HEK293 (cell line): ENCODE measurements at regions not wholly inside any gene's neighbourhood (a gene's known extent, or its start where the extent isn't known, plus 50 kb on each side); places are given as distances from the start of the nearest gene placed in this dataset.

Experiments
- CTCF ChIA-PET: fragments of 350-600 bp; formaldehyde crosslinking; extraction: SDS; loops from one replicate; lab custom pipeline; 2021; ENCODE audit warnings: antibody characterized with exemption; lab: Yijun Ruan, JAX
- POLR2A ChIA-PET: fragments of 300-600 bp; formaldehyde crosslinking; extraction: SDS; loops from one replicate; lab custom pipeline; 2020; ENCODE audit warnings: antibody characterized with exemption, inconsistent platforms; lab: Yijun Ruan, JAX
- H3K27ac ChIP-seq: fragments of 200-500 bp; sonication (Bioruptor generic); 2 replicates; pipeline ENCODE4 v1.5.1; 2014; ENCODE audit warnings: low read depth, low read length, control low read depth, inconsistent platforms; ENCODE audit errors: extremely low read depth
- H3K36me3 ChIP-seq, 2 experiments: fragments of 200-500 bp in 1 of 2; sonication (Bioruptor generic) in 1 of 2; 1 replicate in 1 of 2; 2 replicates in 1 of 2; pipeline ENCODE4 v1.5.1; 2014 to 2017; ENCODE audit warnings: inconsistent platforms in 2 of 2, low read length in 2 of 2; ENCODE audit not compliant: control insufficient read depth in 2 of 2, insufficient read depth in 1 of 2
- H3K4me1 ChIP-seq: fragments of 200-500 bp; sonication (Bioruptor generic); 2 replicates; pipeline ENCODE4 v1.5.1; 2014; ENCODE audit warnings: mild to moderate bottlenecking, low read length, inconsistent platforms; ENCODE audit not compliant: control insufficient read depth, insufficient read depth
- H3K4me3 ChIP-seq: 2 replicates; pipeline ENCODE4 v1.5.1; 2011; ENCODE audit warnings: low read depth, mild to moderate bottlenecking, control low read depth, low read length, moderate library complexity
- H3K9me3 ChIP-seq: fragments of 200-500 bp; sonication (Bioruptor generic); 2 replicates; pipeline ENCODE4 v1.5.1; 2014; ENCODE audit warnings: low read depth, low read length, inconsistent platforms; ENCODE audit not compliant: control insufficient read depth, insufficient read depth
- HIC1 ChIP-seq: fragments of 450-650 bp; formaldehyde crosslinking; IDR thresholded peaks from 2 replicates; pipeline ENCODE4 v1.5.1; 2016; ENCODE audit warnings: missing biosample characterization, missing genetic modification characterization
- HOXC10 ChIP-seq: sonication (generic); formaldehyde crosslinking; IDR thresholded peaks from 2 replicates; pipeline ENCODE4 v1.8.1; 2023; ENCODE audit warnings: mild to moderate bottlenecking, missing genetic modification reagents
- KLF1 ChIP-seq: fragments of 450-650 bp; formaldehyde crosslinking; IDR thresholded peaks from 2 replicates; pipeline ENCODE4 v1.5.1; 2016; ENCODE audit warnings: missing biosample characterization, missing genetic modification characterization
- PATZ1 ChIP-seq: fragments of 450-650 bp; formaldehyde crosslinking; IDR thresholded peaks from 2 replicates; pipeline ENCODE4 v1.5.1; 2016; ENCODE audit warnings: missing biosample characterization, missing genetic modification characterization
- REST ChIP-seq: fragments of 450-650 bp; formaldehyde crosslinking; IDR thresholded peaks from 2 replicates; pipeline ENCODE4 v1.5.1; 2016; ENCODE audit warnings: missing biosample characterization, missing genetic modification characterization
- TCF7L2 ChIP-seq: IDR thresholded peaks from 2 replicates; pipeline ENCODE4 v1.6.1; 2011; ENCODE audit warnings: low read depth, mild to moderate bottlenecking, inconsistent platforms, low read length, moderate library complexity, borderline replicate concordance
- WT1 ChIP-seq: fragments of 450-650 bp; formaldehyde crosslinking; IDR thresholded peaks from 2 replicates; pipeline ENCODE4 v1.5.1; 2016; ENCODE audit warnings: missing biosample characterization, missing genetic modification characterization
- ZFP69B ChIP-seq: fragments of 450-650 bp; formaldehyde crosslinking; IDR thresholded peaks from 2 replicates; pipeline ENCODE4 v1.5.1; 2016; ENCODE audit warnings: missing biosample characterization, missing genetic modification characterization
- ZNF133 ChIP-seq: fragments of 450-650 bp; formaldehyde crosslinking; IDR thresholded peaks from 2 replicates; pipeline ENCODE4 v1.5.1; 2016; ENCODE audit warnings: missing biosample characterization, missing genetic modification characterization
- ZNF146 ChIP-seq: fragments of 450-650 bp; formaldehyde crosslinking; IDR thresholded peaks from 2 replicates; pipeline ENCODE4 v1.5.1; 2016; ENCODE audit warnings: missing biosample characterization, missing genetic modification characterization
- ZNF155 ChIP-seq: fragments of 450-650 bp; formaldehyde crosslinking; IDR thresholded peaks from 2 replicates; pipeline ENCODE4 v1.5.1; 2016; ENCODE audit warnings: missing biosample characterization, missing genetic modification characterization
- ZNF184 ChIP-seq: fragments of 450-650 bp; IDR thresholded peaks from 2 replicates; pipeline ENCODE4 v1.5.1; 2018; ENCODE audit warnings: missing biosample characterization, mild to moderate bottlenecking, missing genetic modification characterization
- ZNF266 ChIP-seq: fragments of 450-650 bp; formaldehyde crosslinking; IDR thresholded peaks from 2 replicates; pipeline ENCODE4 v1.5.1; 2016; ENCODE audit warnings: missing biosample characterization, missing genetic modification characterization, low read depth
- ZNF354C ChIP-seq: fragments of 450-650 bp; formaldehyde crosslinking; IDR thresholded peaks from 2 replicates; pipeline ENCODE4 v1.5.1; 2016; ENCODE audit warnings: missing biosample characterization, missing genetic modification characterization, low read depth, borderline replicate concordance
- ZNF37A ChIP-seq: fragments of 450-650 bp; IDR thresholded peaks from 2 replicates; pipeline ENCODE4 v1.5.1; 2018; ENCODE audit warnings: missing biosample characterization, missing genetic modification characterization
- ZNF449 ChIP-seq: fragments of 450-650 bp; formaldehyde crosslinking; IDR thresholded peaks from 2 replicates; pipeline ENCODE4 v1.5.1; 2017; ENCODE audit warnings: missing biosample characterization, mild to moderate bottlenecking, missing genetic modification characterization, moderate library complexity
- ZNF501 ChIP-seq: fragments of 450-650 bp; formaldehyde crosslinking; IDR thresholded peaks from 2 replicates; pipeline ENCODE4 v1.5.1; 2016; ENCODE audit warnings: missing biosample characterization, missing genetic modification characterization
- ZNF510 ChIP-seq: fragments of 450-650 bp; formaldehyde crosslinking; IDR thresholded peaks from 2 replicates; pipeline ENCODE4 v1.5.1; 2018; ENCODE audit warnings: mild to moderate bottlenecking, missing genetic modification characterization, missing biosample characterization; ENCODE audit not compliant: insufficient replicate concordance
- ZNF548 ChIP-seq: fragments of 450-650 bp; formaldehyde crosslinking; IDR thresholded peaks from 2 replicates; pipeline ENCODE4 v1.5.1; 2016; ENCODE audit warnings: missing biosample characterization, missing genetic modification characterization
- ZNF549 ChIP-seq: fragments of 450-650 bp; IDR thresholded peaks from 2 replicates; pipeline ENCODE4 v1.5.1; 2018; ENCODE audit warnings: missing biosample characterization, missing genetic modification characterization, mild to moderate bottlenecking, inconsistent platforms, moderate library complexity
- ZNF629 ChIP-seq: fragments of 450-650 bp; formaldehyde crosslinking; IDR thresholded peaks from 2 replicates; pipeline ENCODE4 v1.5.1; 2017; ENCODE audit warnings: missing biosample characterization, missing genetic modification characterization
- ZNF791 ChIP-seq: fragments of 450-650 bp; formaldehyde crosslinking; IDR thresholded peaks from 2 replicates; pipeline ENCODE4 v1.5.1; 2016; ENCODE audit warnings: missing biosample characterization, missing genetic modification characterization
- ZNF837 ChIP-seq: fragments of 450-650 bp; formaldehyde crosslinking; IDR thresholded peaks from 2 replicates; pipeline ENCODE4 v1.5.1; 2016; ENCODE audit warnings: missing biosample characterization, missing genetic modification characterization

DNA sequence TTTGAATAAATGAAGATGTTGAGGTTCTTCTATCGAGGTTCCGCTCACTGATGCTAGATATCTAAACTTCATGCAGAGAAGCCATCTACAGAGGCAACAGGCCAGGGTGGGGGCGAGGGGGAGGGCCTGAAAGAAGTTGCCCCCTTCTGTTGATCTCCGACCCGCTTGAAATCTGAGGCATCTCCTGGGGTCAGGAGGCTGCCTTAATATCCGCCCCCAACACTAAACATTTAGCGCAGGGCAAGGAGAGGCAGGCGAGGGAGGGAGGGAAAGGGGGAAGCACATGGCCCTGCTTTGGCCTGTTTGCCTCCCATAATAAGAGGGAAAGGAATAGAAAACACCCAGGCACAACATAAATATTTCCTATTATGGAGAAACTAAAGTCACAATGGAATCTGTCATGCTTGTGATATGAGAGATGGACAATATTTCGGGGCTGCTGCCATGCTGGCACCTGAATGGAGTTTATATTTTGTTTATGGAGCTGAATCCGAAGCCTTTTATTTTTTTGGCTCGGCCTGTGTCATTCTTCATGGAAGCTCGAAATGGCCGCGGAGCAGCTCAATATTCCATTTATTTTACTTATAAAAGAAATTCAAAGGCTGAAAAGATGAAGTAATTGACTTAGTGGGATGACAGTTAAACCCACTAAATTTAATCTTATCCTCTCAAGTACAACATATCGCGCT, 221.1 kb downstream of the INSIG2 start:
- POLR2A ChIA-PET, result no interaction called here
- H3K27ac ChIP-seq, result no peak overlapping the region
- H3K4me1 ChIP-seq, result no peaks in the 10 kb centered on the region
- CTCF ChIA-PET, result no interaction called here
- no peak for TF ChIP-seq ZNF510 (tag by site-specific recombination)
- TF ChIP-seq ZNF549, result no peak
- no peak for TF ChIP-seq ZNF548 (tag by site-specific recombination)
- no peak for TF ChIP-seq TCF7L2
- TF ChIP-seq ZNF37A, result no peak
- no peak for TF ChIP-seq PATZ1 (tag by site-specific recombination)
- no peak for TF ChIP-seq ZNF184 (tag by site-specific recombination)
- no peak for TF ChIP-seq ZNF501 (tag by site-specific recombination)
- no peak for TF ChIP-seq ZNF354C (tag by site-specific recombination)
- no peak for TF ChIP-seq ZNF449 (tag by site-specific recombination)
- no peak for TF ChIP-seq ZNF791 (tag by site-specific recombination)
- TF ChIP-seq ZNF266 (tag by site-specific recombination), result no peak
- TF ChIP-seq WT1 (tag by site-specific recombination), result no peak
- TF ChIP-seq ZNF629 (tag by site-specific recombination), result no peak
- no peak for TF ChIP-seq KLF1 (tag by site-specific recombination)
- no peak for TF ChIP-seq REST (tag by site-specific recombination)
- no peak for TF ChIP-seq ZNF146 (tag by site-specific recombination)
- H3K4me3 ChIP-seq, result no peak overlapping the region
- no peaks in the 10 kb centered on the region for H3K9me3 ChIP-seq
- no peaks in the 10 kb centered on the region for H3K36me3 ChIP-seq

- CTCF ChIA-PET, result no interaction called here
- no peak overlapping the region for H3K27ac ChIP-seq
- no peaks in the 10 kb centered on the region for H3K9me3 ChIP-seq
- H3K36me3 ChIP-seq, result no peaks in the 10 kb centered on the region
- H3K4me3 ChIP-seq, result no peak overlapping the region
- POLR2A ChIA-PET, result no interaction called here
- H3K4me1 ChIP-seq, result no peaks in the 10 kb centered on the region
- no peak for TF ChIP-seq ZNF146 (tag by site-specific recombination)
- TF ChIP-seq HIC1 (tag by site-specific recombination), result no peak
- TF ChIP-seq ZNF133, result no peak
- no peak for TF ChIP-seq ZNF629 (tag by site-specific recombination)
- no peak for TF ChIP-seq ZNF837 (tag by site-specific recombination)
- no peak for TF ChIP-seq HOXC10
- TF ChIP-seq ZNF266 (tag by site-specific recombination), result no peak
- no peak for TF ChIP-seq ZNF155
- TF ChIP-seq ZFP69B (tag by site-specific recombination), result no peak
Observed at GRCh38 chr2:118307864-118308263, 219.6 kb downstream of the INSIG2 start.
